ENCODE measurements at regions not wholly inside any gene's neighbourhood (a gene's known extent, or its start where the extent isn't known, plus 50 kb on each side); places are given as distances from the start of the nearest gene placed in this dataset.

GRCh38 chr1:78388275-78388674 lies 102.5 kb upstream of the PTGFR start:
- Histone ChIP-seq H3K27me3 (ENCODE audit: control insufficient read depth in 5 of 5, insufficient read depth in 4 of 5, low read length in 5 of 5) (no peaks in the 10 kb centered on the region), H3K27ac (ENCODE audit: low read depth, low read length) (no peak overlapping the region), H3K36me3 (ENCODE audit: control insufficient read depth in 5 of 5, insufficient read depth in 5 of 5, low read length in 5 of 5) (no peaks in the 10 kb centered on the region), H3K9ac (ENCODE audit: low read length in 5 of 5) (no peak overlapping the region), H3K4me3 (ENCODE audit: low read depth in 1 of 5, low read length in 5 of 5) (no peak overlapping the region), H3K9me3 (ENCODE audit: control insufficient read depth in 5 of 5, low read length in 5 of 5) (peaks cover 0 to 3% (median 0%) of the 10 kb centered on the region in 5 donors), H3K4me1 (ENCODE audit: control insufficient read depth in 5 of 5, insufficient read depth in 5 of 5, low read length in 5 of 5) (peaks cover 0 to 3% (median 0%) of the 10 kb centered on the region in 5 donors)

DNA sequence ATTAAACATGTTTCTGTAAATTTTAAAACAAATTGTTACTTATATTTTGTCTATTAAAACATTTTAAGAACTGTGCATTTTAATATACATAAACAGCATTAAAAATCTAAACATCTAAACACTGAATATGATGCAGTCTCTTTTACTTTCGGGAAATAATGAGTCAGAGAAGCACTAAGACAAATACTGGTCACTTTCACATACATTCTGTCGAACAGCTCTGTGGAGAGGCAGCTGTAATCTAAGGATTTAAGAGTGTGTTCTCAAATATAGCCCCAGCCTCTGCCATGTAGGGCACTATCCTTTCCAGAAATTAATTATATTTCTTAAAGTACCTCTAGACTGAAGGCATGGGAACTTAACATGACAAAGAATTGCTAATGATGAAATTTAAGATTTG lies 89.6 kb upstream of the PTGFR start:
- Histone ChIP-seq H3K27me3 (ENCODE audit: control insufficient read depth in 5 of 5, insufficient read depth in 4 of 5, low read length in 5 of 5) (no peaks in the 10 kb centered on the region), H3K9ac (ENCODE audit: low read length in 5 of 5) (no peak overlapping the region), H3K27ac (ENCODE audit: low read depth, low read length) (no peak overlapping the region), H3K36me3 (ENCODE audit: control insufficient read depth in 5 of 5, insufficient read depth in 5 of 5, low read length in 5 of 5) (no peaks in the 10 kb centered on the region), H3K9me3 (ENCODE audit: control insufficient read depth in 5 of 5, low read length in 5 of 5) (no peaks in the 10 kb centered on the region), H3K4me1 (ENCODE audit: control insufficient read depth in 5 of 5, insufficient read depth in 5 of 5, low read length in 5 of 5) (no peaks in the 10 kb centered on the region), H3K4me3 (ENCODE audit: low read depth in 1 of 5, low read length in 5 of 5) (no peak overlapping the region)

GRCh38 chr1:78408192-78408591 lies 82.6 kb upstream of the PTGFR start:
- H3K27me3 ChIP-seq (ENCODE audit: control insufficient read depth in 5 of 5, insufficient read depth in 4 of 5, low read length in 5 of 5), result no peaks in the 10 kb centered on the region

DNA sequence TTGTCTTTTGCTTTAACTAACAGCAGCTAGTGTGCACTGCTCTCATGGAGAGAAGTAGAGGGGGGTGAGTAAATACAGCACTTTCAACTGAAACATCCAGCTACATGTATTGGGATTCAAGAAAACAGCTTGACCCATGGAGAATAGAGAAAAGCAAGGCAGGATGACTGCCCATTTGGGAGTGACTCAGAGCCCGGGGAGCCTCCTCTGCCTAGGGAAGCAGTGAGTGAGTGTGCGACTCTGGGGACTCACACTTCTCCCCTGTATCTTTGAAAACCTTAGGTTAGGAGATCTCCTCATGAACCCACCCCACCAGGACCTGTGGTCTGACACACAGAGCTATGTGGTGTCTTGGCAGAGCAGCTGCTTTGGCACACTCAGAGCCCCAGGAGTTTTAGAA lies 82.0 kb upstream of the PTGFR start:
- Histone ChIP-seq H3K9me3 (ENCODE audit: control insufficient read depth in 5 of 5, low read length in 5 of 5) (peaks cover 3 to 20% (median 14%) of the 10 kb centered on the region in 5 donors), H3K4me3 (ENCODE audit: low read depth in 1 of 5, low read length in 5 of 5) (peak overlapping the region in 1 of 5 donors; percentile 11), H3K36me3 (ENCODE audit: control insufficient read depth in 5 of 5, insufficient read depth in 5 of 5, low read length in 5 of 5) (no peaks in the 10 kb centered on the region), H3K27me3 (ENCODE audit: control insufficient read depth in 5 of 5, insufficient read depth in 4 of 5, low read length in 5 of 5) (no peaks in the 10 kb centered on the region), H3K27ac (ENCODE audit: low read depth, low read length) (no peak overlapping the region), H3K4me1 (ENCODE audit: control insufficient read depth in 5 of 5, insufficient read depth in 5 of 5, low read length in 5 of 5) (peaks cover 0 to 4% (median 0%) of the 10 kb centered on the region in 5 donors), H3K9ac (ENCODE audit: low read length in 5 of 5) (no peak overlapping the region)

More at GRCh38 chr1:78408192-78408591, 82.6 kb upstream of the PTGFR start:
- no peaks in the 10 kb centered on the region for H3K36me3 ChIP-seq (ENCODE audit: control insufficient read depth in 5 of 5, insufficient read depth in 5 of 5, low read length in 5 of 5)
- no peak overlapping the region for H3K4me3 ChIP-seq (ENCODE audit: low read depth in 1 of 5, low read length in 5 of 5)
- H3K27ac ChIP-seq (ENCODE audit: low read depth, low read length), result no peak overlapping the region
- peaks cover 3 to 20% (median 14%) of the 10 kb centered on the region in 5 donors for H3K9me3 ChIP-seq (ENCODE audit: control insufficient read depth in 5 of 5, low read length in 5 of 5)
- no peak overlapping the region for H3K9ac ChIP-seq (ENCODE audit: low read length in 5 of 5)
- peaks cover 0 to 4% (median 0%) of the 10 kb centered on the region in 5 donors for H3K4me1 ChIP-seq (ENCODE audit: control insufficient read depth in 5 of 5, insufficient read depth in 5 of 5, low read length in 5 of 5)

DNA sequence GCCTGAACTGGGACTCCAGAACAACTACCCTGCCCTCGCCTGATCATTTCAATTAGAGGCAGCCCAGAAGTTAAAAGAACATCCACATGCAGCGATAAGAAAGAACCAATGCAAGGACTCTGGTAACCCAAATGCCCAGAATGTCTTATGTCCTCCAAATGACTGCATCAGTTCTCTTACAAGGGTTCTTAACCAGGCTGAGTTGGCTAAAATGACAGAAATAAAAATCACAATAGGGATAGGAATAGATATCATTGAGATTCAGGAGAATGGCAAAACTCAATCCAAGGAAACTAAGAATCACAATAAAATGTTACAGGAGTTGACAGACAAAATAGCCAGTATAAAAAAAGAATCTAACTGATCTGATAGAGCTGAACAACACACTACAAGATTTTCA lies 80.1 kb upstream of the PTGFR start:
- no peak overlapping the region for H3K27ac ChIP-seq (ENCODE audit: low read depth, low read length)
- H3K9me3 ChIP-seq (ENCODE audit: control insufficient read depth in 5 of 5, low read length in 5 of 5), result peaks cover 3 to 20% (median 14%) of the 10 kb centered on the region in 5 donors
- no peaks in the 10 kb centered on the region for H3K36me3 ChIP-seq (ENCODE audit: control insufficient read depth in 5 of 5, insufficient read depth in 5 of 5, low read length in 5 of 5)
- H3K27me3 ChIP-seq (ENCODE audit: control insufficient read depth in 5 of 5, insufficient read depth in 4 of 5, low read length in 5 of 5), result no peaks in the 10 kb centered on the region
- H3K4me1 ChIP-seq (ENCODE audit: control insufficient read depth in 5 of 5, insufficient read depth in 5 of 5, low read length in 5 of 5), result peaks cover 0 to 4% (median 0%) of the 10 kb centered on the region in 5 donors
- H3K4me3 ChIP-seq (ENCODE audit: low read depth in 1 of 5, low read length in 5 of 5), result no peak overlapping the region
- H3K9ac ChIP-seq (ENCODE audit: low read length in 5 of 5), result no peak overlapping the region

DNA sequence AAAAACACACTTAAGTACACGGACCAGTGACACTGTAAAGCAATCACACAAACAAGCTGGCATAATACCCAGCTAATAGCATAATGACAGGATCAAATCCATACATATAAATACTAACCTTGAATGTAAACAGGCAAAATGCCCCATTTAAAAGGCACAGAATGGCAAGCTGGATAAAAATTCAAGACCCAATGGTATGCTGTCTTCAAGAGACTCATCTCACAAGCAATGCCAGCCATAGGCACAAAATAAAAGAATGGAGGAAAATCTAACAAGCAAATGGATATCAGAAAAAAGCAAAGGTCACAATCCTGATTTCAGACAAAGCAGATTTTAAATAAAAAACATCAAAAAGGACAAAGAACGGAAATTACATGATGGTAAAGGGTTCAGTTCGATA lies 79.1 kb upstream of the PTGFR start:
- Histone ChIP-seq H3K9me3 (ENCODE audit: control insufficient read depth in 5 of 5, low read length in 5 of 5) (peaks cover 3 to 20% (median 14%) of the 10 kb centered on the region in 5 donors), H3K9ac (ENCODE audit: low read length in 5 of 5) (no peak overlapping the region), H3K36me3 (ENCODE audit: control insufficient read depth in 5 of 5, insufficient read depth in 5 of 5, low read length in 5 of 5) (no peaks in the 10 kb centered on the region), H3K27ac (ENCODE audit: low read depth, low read length) (no peak overlapping the region), H3K4me3 (ENCODE audit: low read depth in 1 of 5, low read length in 5 of 5) (peak overlapping the region in 1 of 5 donors; percentile 17), H3K4me1 (ENCODE audit: control insufficient read depth in 5 of 5, insufficient read depth in 5 of 5, low read length in 5 of 5) (peaks cover 0 to 4% (median 0%) of the 10 kb centered on the region in 5 donors), H3K27me3 (ENCODE audit: control insufficient read depth in 5 of 5, insufficient read depth in 4 of 5, low read length in 5 of 5) (no peaks in the 10 kb centered on the region)

DNA sequence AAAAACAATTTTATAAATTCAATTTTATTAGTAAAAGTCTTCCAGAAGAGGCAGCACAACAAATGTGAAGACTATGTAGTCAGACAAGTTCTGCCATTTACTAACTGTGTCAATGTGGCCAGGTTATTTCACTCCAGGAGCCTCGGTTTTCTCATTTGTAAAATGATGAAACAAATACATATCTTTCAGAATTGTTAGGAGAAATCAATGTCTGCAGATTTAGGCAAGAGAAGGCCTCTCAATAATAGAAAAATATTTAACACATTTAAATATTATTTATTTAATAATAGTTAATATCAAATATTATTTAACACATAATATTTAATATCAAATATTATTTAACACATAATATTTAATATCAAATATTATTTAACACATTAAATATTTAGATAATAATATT lies 75.6 kb upstream of the PTGFR start:
- no peak overlapping the region for H3K27ac ChIP-seq (ENCODE audit: low read depth, low read length)
- H3K27me3 ChIP-seq (ENCODE audit: control insufficient read depth in 5 of 5, insufficient read depth in 4 of 5, low read length in 5 of 5), result no peaks in the 10 kb centered on the region
- H3K4me1 ChIP-seq (ENCODE audit: control insufficient read depth in 5 of 5, insufficient read depth in 5 of 5, low read length in 5 of 5), result no peaks in the 10 kb centered on the region
- H3K9me3 ChIP-seq (ENCODE audit: control insufficient read depth in 5 of 5, low read length in 5 of 5), result peaks cover 3 to 18% (median 14%) of the 10 kb centered on the region in 5 donors
- H3K36me3 ChIP-seq (ENCODE audit: control insufficient read depth in 5 of 5, insufficient read depth in 5 of 5, low read length in 5 of 5), result no peaks in the 10 kb centered on the region
- H3K4me3 ChIP-seq (ENCODE audit: low read depth in 1 of 5, low read length in 5 of 5), result no peak overlapping the region
- no peak overlapping the region for H3K9ac ChIP-seq (ENCODE audit: low read length in 5 of 5)

- Histone ChIP-seq H3K36me3 (ENCODE audit: control insufficient read depth in 5 of 5, insufficient read depth in 5 of 5, low read length in 5 of 5) (no peaks in the 10 kb centered on the region), H3K9me3 (ENCODE audit: control insufficient read depth in 5 of 5, low read length in 5 of 5) (peaks cover 0 to 7% (median 0%) of the 10 kb centered on the region in 5 donors), H3K9ac (ENCODE audit: low read length in 5 of 5) (no peak overlapping the region), H3K4me1 (ENCODE audit: control insufficient read depth in 5 of 5, insufficient read depth in 5 of 5, low read length in 5 of 5) (no peaks in the 10 kb centered on the region), H3K4me3 (ENCODE audit: low read depth in 1 of 5, low read length in 5 of 5) (peak overlapping the region in 1 of 5 donors; percentile 42), H3K27me3 (ENCODE audit: control insufficient read depth in 5 of 5, insufficient read depth in 4 of 5, low read length in 5 of 5) (no peaks in the 10 kb centered on the region), H3K27ac (ENCODE audit: low read depth, low read length) (no peak overlapping the region)
Measured at GRCh38 chr1:78419309-78419708, 71.5 kb upstream of the PTGFR start.

GRCh38 chr1:78420181-78420580 lies 70.6 kb upstream of the PTGFR start:
- H3K27ac ChIP-seq (ENCODE audit: low read depth, low read length), result no peak overlapping the region
- no peaks in the 10 kb centered on the region for H3K36me3 ChIP-seq (ENCODE audit: control insufficient read depth in 5 of 5, insufficient read depth in 5 of 5, low read length in 5 of 5)
- no peaks in the 10 kb centered on the region for H3K4me1 ChIP-seq (ENCODE audit: control insufficient read depth in 5 of 5, insufficient read depth in 5 of 5, low read length in 5 of 5)
- peaks cover 0 to 7% (median 0%) of the 10 kb centered on the region in 5 donors for H3K9me3 ChIP-seq (ENCODE audit: control insufficient read depth in 5 of 5, low read length in 5 of 5)
- H3K27me3 ChIP-seq (ENCODE audit: control insufficient read depth in 5 of 5, insufficient read depth in 4 of 5, low read length in 5 of 5), result no peaks in the 10 kb centered on the region
- H3K4me3 ChIP-seq (ENCODE audit: low read depth in 1 of 5, low read length in 5 of 5), result no peak overlapping the region
- H3K9ac ChIP-seq (ENCODE audit: low read length in 5 of 5), result no peak overlapping the region

DNA sequence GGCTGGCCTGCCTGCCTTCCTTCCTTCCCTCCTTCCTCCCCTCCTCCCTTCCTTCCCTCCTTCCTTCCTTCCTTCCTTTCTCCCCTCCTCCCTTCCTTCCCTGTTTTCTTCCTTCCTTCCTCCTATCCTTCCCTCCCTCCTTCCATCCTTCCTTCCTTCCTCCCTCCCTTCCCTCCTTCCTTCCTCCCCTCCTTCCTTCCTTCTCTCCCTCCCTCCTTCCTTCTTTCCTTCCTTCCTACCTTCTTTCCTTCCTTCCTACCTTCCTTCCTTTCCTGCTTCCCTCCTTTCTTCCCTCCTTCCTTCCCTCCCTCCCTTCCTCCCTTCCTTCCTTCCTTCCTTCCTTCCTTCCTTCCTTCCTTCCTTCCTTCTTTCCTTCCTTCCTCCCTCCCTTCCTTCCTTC lies 70.1 kb upstream of the PTGFR start:
- no peaks in the 10 kb centered on the region for H3K36me3 ChIP-seq (ENCODE audit: control insufficient read depth in 5 of 5, insufficient read depth in 5 of 5, low read length in 5 of 5)
- no peaks in the 10 kb centered on the region for H3K27me3 ChIP-seq (ENCODE audit: control insufficient read depth in 5 of 5, insufficient read depth in 4 of 5, low read length in 5 of 5)
- H3K9ac ChIP-seq (ENCODE audit: low read length in 5 of 5), result no peak overlapping the region
- H3K9me3 ChIP-seq (ENCODE audit: control insufficient read depth in 5 of 5, low read length in 5 of 5), result peaks cover 0 to 7% (median 0%) of the 10 kb centered on the region in 5 donors
- H3K4me3 ChIP-seq (ENCODE audit: low read depth in 1 of 5, low read length in 5 of 5), result no peak overlapping the region
- H3K4me1 ChIP-seq (ENCODE audit: control insufficient read depth in 5 of 5, insufficient read depth in 5 of 5, low read length in 5 of 5), result no peaks in the 10 kb centered on the region
- H3K27ac ChIP-seq (ENCODE audit: low read depth, low read length), result no peak overlapping the region

DNA sequence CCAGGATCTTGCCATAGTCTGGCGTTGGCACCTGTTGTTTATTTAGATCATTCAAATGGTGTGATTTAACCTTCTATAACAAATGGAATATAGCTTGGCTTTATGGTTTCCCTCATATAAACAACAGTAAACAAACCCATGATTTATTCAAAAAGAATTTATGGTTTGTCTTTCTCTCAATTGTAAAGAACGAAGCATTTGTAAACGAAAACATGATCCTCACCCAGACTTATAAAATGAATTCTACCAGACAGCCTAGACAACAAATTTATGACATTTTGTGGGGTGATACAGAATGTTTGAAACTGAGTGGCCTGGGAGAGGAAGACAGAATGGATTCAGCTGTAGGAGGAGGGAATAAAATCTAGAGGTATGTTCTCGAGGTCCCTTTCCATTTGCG lies 66.1 kb upstream of the PTGFR start:
- no peak overlapping the region for H3K4me3 ChIP-seq (ENCODE audit: low read depth in 1 of 5, low read length in 5 of 5)
- no peak overlapping the region for H3K9ac ChIP-seq (ENCODE audit: low read length in 5 of 5)
- no peaks in the 10 kb centered on the region for H3K36me3 ChIP-seq (ENCODE audit: control insufficient read depth in 5 of 5, insufficient read depth in 5 of 5, low read length in 5 of 5)
- H3K9me3 ChIP-seq (ENCODE audit: control insufficient read depth in 5 of 5, low read length in 5 of 5), result peaks cover 0 to 7% (median 0%) of the 10 kb centered on the region in 5 donors
- H3K4me1 ChIP-seq (ENCODE audit: control insufficient read depth in 5 of 5, insufficient read depth in 5 of 5, low read length in 5 of 5), result no peaks in the 10 kb centered on the region
- no peak overlapping the region for H3K27ac ChIP-seq (ENCODE audit: low read depth, low read length)
- no peaks in the 10 kb centered on the region for H3K27me3 ChIP-seq (ENCODE audit: control insufficient read depth in 5 of 5, insufficient read depth in 4 of 5, low read length in 5 of 5)

Data from subcutaneous abdominal adipose tissue (tissue), 5 donors.